ENCODE measurements at regions not wholly inside any gene's neighbourhood (a gene's known extent, or its start where the extent isn't known, plus 50 kb on each side); places are given as distances from the start of the nearest gene placed in this dataset.

- Histone ChIP-seq H3K36me3 (ENCODE audit: control insufficient read depth in 2 of 2, insufficient read depth in 1 of 2, low read length in 2 of 2) (no peaks in the 10 kb centered on the region), H3K9me3 (ENCODE audit: control insufficient read depth, insufficient read depth, low read depth, low read length) (no peaks in the 10 kb centered on the region), H3K4me3 (ENCODE audit: low read depth, low read length) (no peak overlapping the region), H3K4me1 (ENCODE audit: control insufficient read depth, insufficient read depth, low read length) (no peaks in the 10 kb centered on the region), H3K27ac (ENCODE audit: extremely low read depth, low read depth, low read length) (no peak overlapping the region)
- TF ChIP-seq ZNF140 (tag by site-specific recombination; IDR thresholded peaks at IDR 0.05) (no peak), ZNF223 (tag by site-specific recombination; IDR thresholded peaks at IDR 0.05) (no peak), PBX3 (CRISPR knock-in tag; IDR thresholded peaks at IDR 0.05) (no peak), ZNF518A (tag by site-specific recombination; conservative IDR thresholded peaks at IDR 0.05; ENCODE audit: low read depth) (no peak), GFI1B (tag by site-specific recombination; IDR thresholded peaks at IDR 0.05) (no peak), ZNF148 (tag by site-specific recombination; IDR thresholded peaks at IDR 0.05; ENCODE audit: borderline replicate concordance) (no peak), ZNF777 (tag by site-specific recombination; IDR thresholded peaks at IDR 0.05; ENCODE audit: borderline replicate concordance) (no peak), ZNF350 (tag by site-specific recombination; IDR thresholded peaks at IDR 0.05) (no peak)
- CTCF ChIA-PET: interaction anchor here (0.7 kb wide), 1 partner anchor 300 kb away, joined by 7 read pairs; no protein-coding TSS in a partner anchor
- POLR2A ChIA-PET: no interaction called here
These were observed 581.7 kb upstream of the B3GAT1 start for GRCh38 chr11:134993691-134994243.

- H3K4me1 ChIP-seq (ENCODE audit: control insufficient read depth, insufficient read depth, low read length): no peaks in the 10 kb centered on the region
- H3K9me3 ChIP-seq (ENCODE audit: control insufficient read depth, insufficient read depth, low read depth, low read length): no peaks in the 10 kb centered on the region
- ChIA-PET CTCF (interaction anchor here (0.7 kb wide), 1 partner anchor 299 kb away, joined by 7 read pairs; no protein-coding TSS in a partner anchor), POLR2A (no interaction called here)
- TF ChIP-seq ZNF335 (tag by site-specific recombination; conservative IDR thresholded peaks at IDR 0.05): no peak
- TF ChIP-seq ZFHX2 (tag by site-specific recombination; conservative IDR thresholded peaks at IDR 0.05): no peak
- TF ChIP-seq ZFP37 (tag by site-specific recombination; IDR thresholded peaks at IDR 0.05): no peak
- no peak for TF ChIP-seq ZNF560 (tag by site-specific recombination; IDR thresholded peaks at IDR 0.05; ENCODE audit: borderline replicate concordance)
- TF ChIP-seq SALL2 (tag by site-specific recombination; IDR thresholded peaks at IDR 0.05; ENCODE audit: borderline replicate concordance): no peak
- no peak for TF ChIP-seq GLIS1 (tag by site-specific recombination; IDR thresholded peaks at IDR 0.05)
- TF ChIP-seq PRDM4 (tag by site-specific recombination; IDR thresholded peaks at IDR 0.05): no peak
- TF ChIP-seq ZNF747 (tag by site-specific recombination; IDR thresholded peaks at IDR 0.05): no peak
- no peak overlapping the region for H3K27ac ChIP-seq (ENCODE audit: extremely low read depth, low read depth, low read length)
- H3K36me3 ChIP-seq (ENCODE audit: control insufficient read depth in 2 of 2, insufficient read depth in 1 of 2, low read length in 2 of 2): no peaks in the 10 kb centered on the region
- H3K4me3 ChIP-seq (ENCODE audit: low read depth, low read length): no peak overlapping the region
These were observed 580.9 kb upstream of the B3GAT1 start for GRCh38 chr11:134992981-134993380.

Measured in HEK293 (cell line).